Hematopoietic multipotent progenitor cell (in vitro differentiated cells): ENCODE measurements at regions not wholly inside any gene's neighbourhood (a gene's known extent, or its start where the extent isn't known, plus 50 kb on each side); places are given as distances from the start of the nearest gene placed in this dataset.

Experiments used
- DNase-seq, 3 donors: peaks; one replicate each; pipeline ENCODE4 v3.0.0-alpha.2; 2011 to 2015; ENCODE audit warnings: low read depth in 2 of 3, low spot score in 2 of 3

GRCh38 chr12:91610561-91610960 lies 427.9 kb upstream of the DCN start:
- no peak for DNase-seq

GRCh38 chr12:91609283-91609682 lies 426.7 kb upstream of the DCN start:
- DNase-seq: no peak

- DNase-seq: no peak
Observed at GRCh38 chr12:91608542-91608941, 425.9 kb upstream of the DCN start.

- DNase-seq: no peak
Observed at GRCh38 chr12:91606662-91607377, 424.2 kb upstream of the DCN start.

GRCh38 chr12:91604897-91605296 lies 422.3 kb upstream of the DCN start:
- DNase-seq: no peak

- DNase-seq: no peak
Observed at GRCh38 chr12:91603060-91603459, 420.4 kb upstream of the DCN start.

- no peak for DNase-seq
Observed at GRCh38 chr12:91601054-91601453, 418.4 kb upstream of the DCN start.

- no peak for DNase-seq
Observed at GRCh38 chr12:91594715-91595114, 412.1 kb upstream of the DCN start.

GRCh38 chr12:91591639-91591987 lies 409.0 kb upstream of the DCN start:
- DNase-seq: no peak

- DNase-seq: no peak
Observed at GRCh38 chr12:91590966-91591638, 408.5 kb upstream of the DCN start.

- DNase-seq: peak in 1 of 3 donors; percentile 15
Observed at GRCh38 chr12:91588874-91589454, 406.3 kb upstream of the DCN start.

- DNase-seq: no peak
Observed at GRCh38 chr12:91586015-91586414, 403.4 kb upstream of the DCN start.

GRCh38 chr12:91582811-91583210 lies 400.2 kb upstream of the DCN start:
- no peak for DNase-seq

GRCh38 chr12:91579516-91580263 lies 397.1 kb upstream of the DCN start:
- DNase-seq: no peak

GRCh38 chr12:91577586-91578539 lies 395.2 kb upstream of the DCN start:
- DNase-seq: peak; percentile 17 to 45 (median 21)

- no peak for DNase-seq
Observed at GRCh38 chr12:91576432-91576831, 393.8 kb upstream of the DCN start.

GRCh38 chr12:91575630-91576029 lies 393.0 kb upstream of the DCN start:
- DNase-seq: no peak

GRCh38 chr12:91574975-91575374 lies 392.4 kb upstream of the DCN start:
- no peak for DNase-seq

- DNase-seq: no peak
Observed at GRCh38 chr12:91574391-91574790, 391.8 kb upstream of the DCN start.

- DNase-seq: no peak
Observed at GRCh38 chr12:91572869-91573268, 390.3 kb upstream of the DCN start.
